ENCODE measurements at regions not wholly inside any gene's neighbourhood (a gene's known extent, or its start where the extent isn't known, plus 50 kb on each side); places are given as distances from the start of the nearest gene placed in this dataset.

- H3K36me3 ChIP-seq (ENCODE audit: insufficient read depth, low read length), result no peaks in the 10 kb centered on the region
Measured at GRCh38 chr9:106120071-106120470, 425.7 kb downstream of the TMEM38B start.

GRCh38 chr9:106127776-106128175 is 433.4 kb downstream of the TMEM38B start:
- H3K4me2 ChIP-seq (ENCODE audit: low read depth, low read length, poor library complexity, severe bottlenecking), result no peak overlapping the region
- no peaks in the 10 kb centered on the region for H3K9me2 ChIP-seq (replicated peaks; ENCODE audit: low read depth, low read length)
- no peaks in the 10 kb centered on the region for H3K79me2 ChIP-seq (ENCODE audit: insufficient read depth, low read length)
- no peaks in the 10 kb centered on the region for H4K20me1 ChIP-seq (ENCODE audit: insufficient read depth, low read length, poor library complexity, severe bottlenecking)
- TF ChIP-seq EZH2phosphoT487 (IDR thresholded peaks at IDR 0.05; ENCODE audit: borderline replicate concordance), result no peak
- TF ChIP-seq CTCF (conservative IDR thresholded peaks at IDR 0.05; ENCODE audit: low read length), result no peak
- no peak overlapping the region for H2AFZ ChIP-seq (ENCODE audit: low read length)
- H3K9ac ChIP-seq (ENCODE audit: low read depth, low read length, poor library complexity, severe bottlenecking), result no peak overlapping the region
- H3K4me1 ChIP-seq (ENCODE audit: insufficient read depth, low read length, poor library complexity, severe bottlenecking), result no peaks in the 10 kb centered on the region
- H3K36me3 ChIP-seq (ENCODE audit: insufficient read depth, low read length), result no peaks in the 10 kb centered on the region
- no peaks in the 10 kb centered on the region for H3K27me3 ChIP-seq (ENCODE audit: insufficient read depth, low read length, poor library complexity, severe bottlenecking)
- H3K9me3 ChIP-seq (ENCODE audit: insufficient read depth, low read depth, low read length), result no peaks in the 10 kb centered on the region
- H3F3A ChIP-seq (ENCODE audit: low read depth), result no peaks in the 10 kb centered on the region
- no peak overlapping the region for H3K4me3 ChIP-seq (ENCODE audit: low read length, poor library complexity, severe bottlenecking)

More at GRCh38 chr9:106120071-106120470, 425.7 kb downstream of the TMEM38B start:
- Histone ChIP-seq H4K20me1 (ENCODE audit: insufficient read depth, low read length, poor library complexity, severe bottlenecking) (no peaks in the 10 kb centered on the region), H3K4me2 (ENCODE audit: low read depth, low read length, poor library complexity, severe bottlenecking) (no peak overlapping the region), H3K9me2 (replicated peaks; ENCODE audit: low read depth, low read length) (no peaks in the 10 kb centered on the region), H3K9me3 (ENCODE audit: insufficient read depth, low read depth, low read length) (no peaks in the 10 kb centered on the region), H3K4me3 (ENCODE audit: low read length, poor library complexity, severe bottlenecking) (no peak overlapping the region), H3K4me1 (ENCODE audit: insufficient read depth, low read length, poor library complexity, severe bottlenecking) (peaks cover 2% of the 10 kb centered on the region), H3K9ac (ENCODE audit: low read depth, low read length, poor library complexity, severe bottlenecking) (no peak overlapping the region), H3K27me3 (ENCODE audit: insufficient read depth, low read length, poor library complexity, severe bottlenecking) (no peaks in the 10 kb centered on the region), H2AFZ (ENCODE audit: low read length) (no peak overlapping the region), H3F3A (ENCODE audit: low read depth) (no peaks in the 10 kb centered on the region), H3K79me2 (ENCODE audit: insufficient read depth, low read length) (no peaks in the 10 kb centered on the region)
- TF ChIP-seq EZH2phosphoT487 (IDR thresholded peaks at IDR 0.05; ENCODE audit: borderline replicate concordance) (no peak), CTCF (conservative IDR thresholded peaks at IDR 0.05; ENCODE audit: low read length) (no peak)

GRCh38 chr9:106130374-106130773 is 436.0 kb downstream of the TMEM38B start:
- no peak overlapping the region for H3K9ac ChIP-seq (ENCODE audit: low read depth, low read length, poor library complexity, severe bottlenecking)
- TF ChIP-seq EZH2phosphoT487 (IDR thresholded peaks at IDR 0.05; ENCODE audit: borderline replicate concordance) (no peak), CTCF (conservative IDR thresholded peaks at IDR 0.05; ENCODE audit: low read length) (no peak)
- H3K79me2 ChIP-seq (ENCODE audit: insufficient read depth, low read length), result no peaks in the 10 kb centered on the region
- H3K9me2 ChIP-seq (replicated peaks; ENCODE audit: low read depth, low read length), result no peaks in the 10 kb centered on the region
- no peaks in the 10 kb centered on the region for H3K27me3 ChIP-seq (ENCODE audit: insufficient read depth, low read length, poor library complexity, severe bottlenecking)
- no peaks in the 10 kb centered on the region for H4K20me1 ChIP-seq (ENCODE audit: insufficient read depth, low read length, poor library complexity, severe bottlenecking)
- no peaks in the 10 kb centered on the region for H3F3A ChIP-seq (ENCODE audit: low read depth)
- H3K36me3 ChIP-seq (ENCODE audit: insufficient read depth, low read length), result no peaks in the 10 kb centered on the region
- H3K9me3 ChIP-seq (ENCODE audit: insufficient read depth, low read depth, low read length), result no peaks in the 10 kb centered on the region
- 0 out of 2 replicates have a peak overlapping the region, but pooled peaks have one; percentile 8 for H2AFZ ChIP-seq (ENCODE audit: low read length)
- no peak overlapping the region for H3K4me3 ChIP-seq (ENCODE audit: low read length, poor library complexity, severe bottlenecking)
- no peaks in the 10 kb centered on the region for H3K4me1 ChIP-seq (ENCODE audit: insufficient read depth, low read length, poor library complexity, severe bottlenecking)
- H3K4me2 ChIP-seq (ENCODE audit: low read depth, low read length, poor library complexity, severe bottlenecking), result no peak overlapping the region

Data from Loucy (cell line).